A673 (cell line): ENCODE measurements at regions not wholly inside any gene's neighbourhood (a gene's known extent, or its start where the extent isn't known, plus 50 kb on each side); places are given as distances from the start of the nearest gene placed in this dataset.

Source experiments
- BruUV-seq: library from RNA; stranded (reverse); fragments of 400-500 nt; replicated peaks from 2 replicates; lab custom pipeline; 2021; lab: Mats Ljungman, UMichigan
- CTCF ChIA-PET: fragments of 300-600 bp; sonication (Branson Sonifier 250); formaldehyde crosslinking; loops from one replicate; lab custom pipeline; 2022; ENCODE audit warnings: antibody characterized with exemption; lab: Charles Lee
- POLR2A ChIA-PET: fragments of 300-600 bp; sonication (Branson Sonifier 250); formaldehyde crosslinking; loops from one replicate; lab custom pipeline; 2022; ENCODE audit warnings: antibody characterized with exemption; ENCODE audit not compliant: low non-redundant PET; lab: Charles Lee
- DNase-seq: peaks from one replicate; pipeline ENCODE4 v3.0.0-alpha.2; 2015; ENCODE audit warnings: low spot score
- H3K27ac ChIP-seq: fragments of 200-600 bp; sonication (generic); 2 replicates; pipeline ENCODE4 v1.5.1; 2016; ENCODE audit warnings: mixed run types, low read depth, mild to moderate bottlenecking, mixed read lengths, antibody characterized with exemption, low read length; ENCODE audit not compliant: poor library complexity, severe bottlenecking
- H3K27me3 ChIP-seq: fragments of 200-600 bp; sonication (generic); replicated peaks from 2 replicates; pipeline ENCODE4 v1.6.1; 2017; ENCODE audit warnings: mixed run types, low read depth, mild to moderate bottlenecking, mixed read lengths, antibody characterized with exemption, low read length; ENCODE audit not compliant: insufficient read depth, poor library complexity
- H3K36me3 ChIP-seq: fragments of 200-600 bp; sonication (generic); 2 replicates; pipeline ENCODE4 v1.6.1; 2016; ENCODE audit warnings: mixed run types, mild to moderate bottlenecking, mixed read lengths, antibody characterized with exemption, low read length; ENCODE audit not compliant: insufficient read depth, poor library complexity, severe bottlenecking
- H3K4me1 ChIP-seq: fragments of 200-600 bp; sonication (generic); 2 replicates; pipeline ENCODE4 v1.6.1; 2017; ENCODE audit warnings: mixed run types, mild to moderate bottlenecking, mixed read lengths, antibody characterized with exemption, low read length; ENCODE audit not compliant: insufficient read depth, poor library complexity, severe bottlenecking
- H3K4me3 ChIP-seq: fragments of 200-600 bp; sonication (generic); 2 replicates; pipeline ENCODE4 v1.5.1; 2016; ENCODE audit warnings: low read depth, mixed run types, mild to moderate bottlenecking, mixed read lengths, low read length; ENCODE audit not compliant: poor library complexity, severe bottlenecking
- H3K9me3 ChIP-seq: fragments of 200-600 bp; sonication (generic); 2 replicates; pipeline ENCODE4 v1.6.1; 2016; ENCODE audit warnings: mixed run types, low read depth, mild to moderate bottlenecking, mixed read lengths, antibody characterized with exemption, low read length; ENCODE audit not compliant: poor library complexity, severe bottlenecking
- CTCF ChIP-seq: fragments of 300-800, 200-600 bp; sonication (generic); conservative IDR thresholded peaks from 2 replicates; pipeline ENCODE4 v1.5.1; 2017; ENCODE audit warnings: low read depth, mild to moderate bottlenecking, antibody characterized with exemption, low read length, moderate library complexity, mixed read lengths
- EZH2 ChIP-seq: fragments of 200-600 bp; sonication (generic); IDR thresholded peaks from 2 replicates; pipeline ENCODE4 v1.6.1; 2017; ENCODE audit warnings: borderline replicate concordance, low read depth, mild to moderate bottlenecking, mixed read lengths, antibody characterized with exemption, low read length; ENCODE audit not compliant: poor library complexity, severe bottlenecking
- intact Hi-C: fragments of 100-400 bp; cut with micrococcal nuclease; formaldehyde crosslinking; loops from one replicate; pipeline ENCODE4 v1.10.0; 2022; ENCODE audit not compliant: unreplicated experiment

GRCh38 chr3:30513374-30514152 lies 92.8 kb upstream of the TGFBR2 start:
- H3K36me3 ChIP-seq = no peaks in the 10 kb centered on the region
- no peaks in the 10 kb centered on the region for H3K9me3 ChIP-seq
- no peak overlapping the region for H3K4me3 ChIP-seq
- no peaks in the 10 kb centered on the region for H3K27me3 ChIP-seq
- TF ChIP-seq CTCF (no peak), EZH2 (no peak)
- no peak for DNase-seq
- H3K4me1 ChIP-seq = peaks cover 31% of the 10 kb centered on the region
- ChIA-PET CTCF (interaction anchor here (0.5 kb wide), 1 partner anchor 8 kb away, joined by 3 read pairs; no protein-coding TSS in a partner anchor), POLR2A (no interaction called here)
- no peak overlapping the region for H3K27ac ChIP-seq
- BruUV-seq = no TSS peak
- intact Hi-C loops = no loop called here

GRCh38 chr3:30516238-30516637 lies 90.2 kb upstream of the TGFBR2 start:
- H3K27ac ChIP-seq = no peak overlapping the region

GRCh38 chr3:30518181-30518864 lies 88.1 kb upstream of the TGFBR2 start:
- intact Hi-C loops = no loop called here
- no TSS peak for BruUV-seq
- DNase-seq = no peak
- ChIA-PET CTCF (no interaction called here), POLR2A (no interaction called here)
- H3K36me3 ChIP-seq = no peaks in the 10 kb centered on the region
- TF ChIP-seq EZH2 (no peak), CTCF (no peak)
- H3K27me3 ChIP-seq = no peaks in the 10 kb centered on the region
- H3K9me3 ChIP-seq = no peaks in the 10 kb centered on the region
- no peak overlapping the region for H3K4me3 ChIP-seq
- peaks cover 10% of the 10 kb centered on the region for H3K4me1 ChIP-seq
- H3K27ac ChIP-seq = no peak overlapping the region

More at GRCh38 chr3:30516238-30516637, 90.2 kb upstream of the TGFBR2 start:
- no peak overlapping the region for H3K4me3 ChIP-seq
- intact Hi-C loops = no loop called here
- H3K9me3 ChIP-seq = no peaks in the 10 kb centered on the region
- no peaks in the 10 kb centered on the region for H3K36me3 ChIP-seq
- no peak for TF ChIP-seq CTCF
- no peak for TF ChIP-seq EZH2
- DNase-seq = no peak
- ChIA-PET CTCF (no interaction called here), POLR2A (no interaction called here)
- H3K27me3 ChIP-seq = no peaks in the 10 kb centered on the region
- peaks cover 27% of the 10 kb centered on the region for H3K4me1 ChIP-seq
- no TSS peak for BruUV-seq
